Duodenal mucosa (tissue), 2 donors: ENCODE measurements at regions not wholly inside any gene's neighbourhood (a gene's known extent, or its start where the extent isn't known, plus 50 kb on each side); places are given as distances from the start of the nearest gene placed in this dataset.
"Not testable (repeated sequence)": the region's sequence is repeated elsewhere in the genome, so short reads cannot be mapped to it uniquely, and the experiment has no call there.

ENCODE experiments used
- H3K27ac ChIP-seq: one replicate; pipeline ENCODE4 v1.7.0; 2013; ENCODE audit warnings: low read depth, low read length
- H3K27me3 ChIP-seq, 2 donors: one replicate each; pipeline ENCODE4 v1.7.0; 2013; ENCODE audit warnings: low read length in 2 of 2, control low read depth in 1 of 2; ENCODE audit not compliant: insufficient read depth in 2 of 2, control insufficient read depth in 1 of 2
- H3K36me3 ChIP-seq, 2 donors: one replicate each; pipeline ENCODE4 v1.7.0; 2013; ENCODE audit warnings: low read length in 2 of 2, control low read depth in 1 of 2; ENCODE audit not compliant: insufficient read depth in 2 of 2, control insufficient read depth in 1 of 2
- H3K4me1 ChIP-seq, 2 donors: one replicate each; pipeline ENCODE4 v1.7.0; 2013; ENCODE audit warnings: low read length in 2 of 2, control low read depth in 1 of 2; ENCODE audit not compliant: insufficient read depth in 2 of 2, control insufficient read depth in 1 of 2
- H3K4me3 ChIP-seq, 2 donors: one replicate each; pipeline ENCODE4 v1.7.0; 2013; ENCODE audit warnings: low read length in 2 of 2, low read depth in 1 of 2
- H3K9ac ChIP-seq, 2 donors: one replicate each; pipeline ENCODE4 v1.7.0; 2013; ENCODE audit warnings: low read length in 2 of 2, low read depth in 1 of 2
- H3K9me3 ChIP-seq, 2 donors: one replicate each; pipeline ENCODE4 v1.7.0; 2013; ENCODE audit warnings: low read length in 2 of 2, control low read depth in 1 of 2; ENCODE audit not compliant: control insufficient read depth in 1 of 2

- H3K27ac ChIP-seq, H3K36me3 ChIP-seq, H3K4me1 ChIP-seq, H3K9ac ChIP-seq, H3K27me3 ChIP-seq, H3K4me3 ChIP-seq: not testable (repeated sequence)
- peaks cover 8 to 17% of the 10 kb centered on the region in 2 donors for H3K9me3 ChIP-seq
Measured at GRCh38 chr21:9027417-9027800, 1494.0 kb upstream of the TPTE start.

GRCh38 chr21:9028624-9029431 lies 1492.6 kb upstream of the TPTE start:
- not testable (repeated sequence) for H3K9ac ChIP-seq, H3K4me1 ChIP-seq, H3K27me3 ChIP-seq, H3K36me3 ChIP-seq, H3K27ac ChIP-seq, H3K4me3 ChIP-seq
- peaks cover 8 to 17% of the 10 kb centered on the region in 2 donors for H3K9me3 ChIP-seq

GRCh38 chr21:9030141-9030665 lies 1491.2 kb upstream of the TPTE start:
- H3K9me3 ChIP-seq = peaks cover 8 to 17% of the 10 kb centered on the region in 2 donors
- not testable (repeated sequence) for H3K9ac ChIP-seq, H3K27ac ChIP-seq, H3K4me3 ChIP-seq, H3K27me3 ChIP-seq, H3K4me1 ChIP-seq, H3K36me3 ChIP-seq

DNA sequence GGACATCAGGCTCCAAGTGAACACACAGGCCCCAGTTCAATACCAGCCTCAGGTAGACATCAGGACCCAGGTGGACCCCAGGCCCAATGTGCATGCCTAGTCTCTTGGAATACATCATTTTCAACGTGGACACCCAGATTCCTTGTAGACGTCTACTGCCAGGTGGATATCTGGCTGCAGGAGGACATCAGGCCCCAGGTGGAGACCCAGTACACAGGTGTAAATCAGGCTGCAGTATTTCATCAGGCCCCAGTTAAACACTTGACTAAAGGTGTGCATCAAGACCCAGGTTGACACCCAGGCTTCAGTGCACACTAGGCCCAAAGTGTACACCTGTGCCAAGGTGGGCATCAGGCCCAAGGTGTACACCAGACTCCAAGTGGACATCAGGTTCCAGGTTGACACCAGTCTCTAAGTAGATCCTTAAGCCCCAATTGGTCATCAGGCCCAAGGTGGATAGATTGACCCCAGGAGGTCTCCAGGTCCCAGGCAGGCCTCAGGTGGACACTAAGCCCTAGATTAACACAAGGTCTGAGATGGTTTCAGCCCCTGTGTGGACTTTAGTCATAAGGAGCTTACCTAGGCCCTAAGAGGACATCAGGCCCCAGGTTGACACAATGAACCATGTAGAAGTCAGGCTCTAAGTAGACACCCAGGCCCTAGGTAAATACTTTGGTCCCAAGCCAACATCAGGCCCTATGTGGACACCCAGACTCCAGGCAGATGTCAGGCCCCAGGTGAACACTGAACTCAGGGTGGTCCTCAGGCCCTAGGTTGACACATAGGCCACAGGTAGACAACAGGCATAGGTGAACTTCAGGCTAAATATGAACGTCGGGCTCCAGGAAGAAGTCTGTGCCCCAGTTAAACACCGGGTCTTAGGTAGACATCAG lies 1489.7 kb upstream of the TPTE start:
- H3K36me3 ChIP-seq, H3K9ac ChIP-seq, H3K4me3 ChIP-seq, H3K4me1 ChIP-seq, H3K27me3 ChIP-seq, H3K27ac ChIP-seq: not testable (repeated sequence)
- H3K9me3 ChIP-seq = peaks cover 8 to 21% of the 10 kb centered on the region in 2 donors

GRCh38 chr21:9032547-9032946 lies 1488.8 kb upstream of the TPTE start:
- H3K9me3 ChIP-seq = peaks cover 8 to 21% of the 10 kb centered on the region in 2 donors
- H3K9ac ChIP-seq, H3K4me3 ChIP-seq: not testable (repeated sequence)

DNA sequence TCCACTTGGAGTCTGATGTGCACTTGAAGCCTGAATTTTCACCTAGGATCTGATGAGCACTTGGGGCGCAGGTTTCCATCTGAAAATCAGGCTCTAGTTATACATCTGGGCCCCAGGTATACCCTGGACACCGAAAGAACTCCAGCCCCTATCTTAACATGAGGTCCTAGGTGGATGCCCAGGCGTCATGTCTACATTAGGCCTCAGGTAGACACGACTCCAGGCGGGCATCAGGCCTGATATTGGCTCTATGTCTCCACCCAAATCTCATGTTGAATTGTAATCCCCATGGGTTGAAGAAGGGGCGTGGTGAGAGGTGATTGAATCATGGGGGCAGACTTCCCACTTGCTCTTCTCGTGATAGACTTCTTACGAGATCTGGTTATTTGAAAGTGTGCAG lies 1488.1 kb upstream of the TPTE start:
- H3K27me3 ChIP-seq, H3K27ac ChIP-seq, H3K9ac ChIP-seq, H3K4me3 ChIP-seq, H3K36me3 ChIP-seq, H3K4me1 ChIP-seq: not testable (repeated sequence)
- peaks cover 8 to 17% of the 10 kb centered on the region in 2 donors for H3K9me3 ChIP-seq

More at GRCh38 chr21:9032547-9032946, 1488.8 kb upstream of the TPTE start:
- H3K27ac ChIP-seq, H3K36me3 ChIP-seq, H3K4me1 ChIP-seq, H3K27me3 ChIP-seq: not testable (repeated sequence)

GRCh38 chr21:9034491-9035200 lies 1486.7 kb upstream of the TPTE start:
- H3K4me3 ChIP-seq, H3K4me1 ChIP-seq, H3K27me3 ChIP-seq, H3K36me3 ChIP-seq, H3K9ac ChIP-seq, H3K27ac ChIP-seq, H3K9me3 ChIP-seq: not testable (repeated sequence)

DNA sequence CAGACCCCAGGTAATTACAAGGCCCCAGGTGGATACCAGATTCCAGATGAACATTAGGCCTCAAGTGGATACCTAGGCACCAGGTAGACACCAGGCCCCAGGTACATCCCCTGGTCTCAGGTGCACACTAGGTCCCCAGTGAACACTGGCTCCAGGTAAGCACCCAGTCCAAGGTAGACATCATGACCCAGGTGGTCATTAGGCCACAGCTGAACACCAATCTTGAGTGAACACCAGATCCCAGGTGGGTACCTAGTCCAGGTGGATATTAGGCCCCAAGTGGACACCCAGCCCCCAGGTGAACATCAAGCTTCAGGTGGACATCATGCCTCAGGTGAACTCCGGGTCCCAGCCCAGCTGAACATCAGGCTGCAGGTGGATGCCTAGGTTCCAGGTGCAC lies 1486.2 kb upstream of the TPTE start:
- not testable (repeated sequence) for H3K9me3 ChIP-seq, H3K36me3 ChIP-seq, H3K27me3 ChIP-seq, H3K9ac ChIP-seq, H3K4me1 ChIP-seq, H3K27ac ChIP-seq, H3K4me3 ChIP-seq

GRCh38 chr21:9035970-9036369 lies 1485.4 kb upstream of the TPTE start:
- not testable (repeated sequence) for H3K27ac ChIP-seq, H3K9me3 ChIP-seq, H3K36me3 ChIP-seq, H3K27me3 ChIP-seq, H3K4me1 ChIP-seq, H3K4me3 ChIP-seq, H3K9ac ChIP-seq
